Endothelial cell of umbilical vein (primary cell): ENCODE measurements at regions not wholly inside any gene's neighbourhood (a gene's known extent, or its start where the extent isn't known, plus 50 kb on each side); places are given as distances from the start of the nearest gene placed in this dataset.

Source experiments
- BruUV-seq: library from RNA; stranded (reverse); fragments of 400-500 nt; replicated peaks from 2 replicates; lab custom pipeline; 2021; lab: Mats Ljungman, UMichigan
- CTCF ChIA-PET: fragments of 300-600, 350-600 bp; sonication (Branson Sonifier 250); formaldehyde crosslinking; loops from one replicate; lab custom pipeline; 2021; ENCODE audit warnings: antibody characterized with exemption, inconsistent platforms; lab: Charles Lee
- POLR2A ChIA-PET: fragments of 300-600, 350-600 bp; sonication (Branson Sonifier 250); formaldehyde crosslinking; loops from one replicate; lab custom pipeline; 2021; ENCODE audit warnings: antibody characterized with exemption, inconsistent platforms; lab: Charles Lee
- DNase-seq: peaks from one replicate; pipeline ENCODE4 v3.0.0-alpha.2; 2011; ENCODE audit warnings: low read depth, low spot score
- FAIRE-seq: peaks from 2 replicates; lab custom pipeline; 2011; peaks lifted over from hg19 to GRCh38; lab: Jason Lieb, UNC
- H2AFZ ChIP-seq: 2 replicates; pipeline ENCODE4 v1.6.0; 2012; ENCODE audit warnings: low read depth, low read length, control low read depth, inconsistent platforms
- H3K27ac ChIP-seq: 2 replicates; pipeline ENCODE4 v1.5.1; 2011; ENCODE audit warnings: low read depth, mild to moderate bottlenecking, control low read depth, low read length, moderate library complexity; ENCODE audit not compliant: insufficient read depth
- H3K27me3 ChIP-seq, 2 experiments: 2 replicates each; pipeline versions ENCODE4 v1.6.0 to v1.6.1; 2011; ENCODE audit warnings: low read length in 2 of 2, mixed read lengths in 1 of 2; ENCODE audit not compliant: control insufficient read depth in 2 of 2, insufficient read depth in 2 of 2
- H3K36me3 ChIP-seq, 2 experiments: 2 replicates in 1 of 2; 3 replicates in 1 of 2; pipeline ENCODE4 v1.5.1; 2011; ENCODE audit warnings: low read length in 2 of 2, mild to moderate bottlenecking in 1 of 2, moderate library complexity in 1 of 2; ENCODE audit not compliant: control insufficient read depth in 2 of 2, insufficient read depth in 2 of 2; ENCODE audit errors: extremely low read depth in 1 of 2
- H3K4me1 ChIP-seq: 3 replicates; pipeline ENCODE4 v1.5.1; 2011; ENCODE audit warnings: mild to moderate bottlenecking, low read length; ENCODE audit not compliant: control insufficient read depth, insufficient read depth; ENCODE audit errors: extremely low read depth
- H3K4me2 ChIP-seq: 2 replicates; pipeline ENCODE4 v1.6.1; 2011; ENCODE audit warnings: low read length, control low read depth, mixed read lengths; ENCODE audit not compliant: insufficient read depth
- H3K4me3 ChIP-seq, 3 experiments: fragments of 200-600 bp in 1 of 3; sonication (generic), shearing (Covaris generic) in 1 of 3; replicated peaks in 1 of 3; 2 replicates each; pipeline ENCODE4 v1.5.1; 2011 to 2016; ENCODE audit warnings: control low read depth in 3 of 3, low read length in 3 of 3, mild to moderate bottlenecking in 2 of 3, inconsistent platforms in 1 of 3, low read depth in 1 of 3, moderate library complexity in 1 of 3; ENCODE audit not compliant: insufficient read depth in 1 of 3
- H3K79me2 ChIP-seq: 2 replicates; pipeline ENCODE4 v1.6.0; 2012; ENCODE audit warnings: low read length, inconsistent platforms; ENCODE audit not compliant: control insufficient read depth, insufficient read depth
- H3K9ac ChIP-seq: replicated peaks from 2 replicates; pipeline ENCODE3; 2011; ENCODE audit warnings: low read length, control low read depth; ENCODE audit not compliant: insufficient read depth; ENCODE audit errors: extremely low read depth
- H3K9me1 ChIP-seq: replicated peaks from 3 replicates; pipeline ENCODE4 v1.6.0; 2011; ENCODE audit warnings: mild to moderate bottlenecking, low read length; ENCODE audit not compliant: control insufficient read depth, insufficient read depth; ENCODE audit errors: extremely low read depth
- H3K9me3 ChIP-seq: replicated peaks from 2 replicates; pipeline ENCODE4 v1.5.1; 2012; ENCODE audit warnings: low read length, inconsistent platforms; ENCODE audit not compliant: control insufficient read depth, insufficient read depth
- H4K20me1 ChIP-seq: replicated peaks from 2 replicates; pipeline ENCODE3; 2011; ENCODE audit warnings: mild to moderate bottlenecking, low read length; ENCODE audit not compliant: control insufficient read depth, insufficient read depth; ENCODE audit errors: extremely low read depth
- EZH2 ChIP-seq: IDR thresholded peaks from 2 replicates; pipeline ENCODE4 v1.6.1; 2012; ENCODE audit warnings: borderline replicate concordance, low read depth, mild to moderate bottlenecking, moderate library complexity, low read length, inconsistent platforms; ENCODE audit not compliant: severe bottlenecking
- FOS ChIP-seq: IDR thresholded peaks from 2 replicates; pipeline ENCODE4 v1.6.1; 2011; ENCODE audit warnings: mild to moderate bottlenecking, low read length, moderate library complexity, borderline replicate concordance; ENCODE audit not compliant: insufficient read depth
- GATA2 ChIP-seq: IDR thresholded peaks from 2 replicates; pipeline ENCODE4 v1.7.0; 2011; ENCODE audit warnings: low read depth, mild to moderate bottlenecking, moderate library complexity, mixed read lengths, low read length; ENCODE audit not compliant: insufficient read length, insufficient read depth
- JUN ChIP-seq: IDR thresholded peaks from 2 replicates; pipeline ENCODE4 v1.6.1; 2011; ENCODE audit warnings: borderline replicate concordance, low read depth; ENCODE audit not compliant: insufficient read length, insufficient read depth
- MYC ChIP-seq: IDR thresholded peaks from one replicate; pipeline ENCODE4 v1.6.1; 2011; ENCODE audit warnings: mild to moderate bottlenecking, low read depth, low read length
- POLR2A ChIP-seq: IDR thresholded peaks from 2 replicates; pipeline ENCODE4 v1.6.1; 2012; ENCODE audit warnings: low read depth, mild to moderate bottlenecking, control low read depth, low read length
- POLR2AphosphoS5 ChIP-seq: IDR thresholded peaks from 2 replicates; pipeline ENCODE4 v1.6.1; 2012; ENCODE audit warnings: low read depth, mild to moderate bottlenecking, control low read depth, low read length, moderate library complexity; ENCODE audit not compliant: insufficient read depth
- dilution Hi-C: fragments of 300-500 bp; cut with MboI; formaldehyde crosslinking; loops from one replicate; pipeline ENCODE4 v1.15.0; 2019; ENCODE audit warnings: low sequenced_read_pairs; ENCODE audit not compliant: extremely low pct_ligation_motif_present
- intact Hi-C: fragments of 100-400 bp; cut with micrococcal nuclease; formaldehyde crosslinking; loops from one replicate; pipeline ENCODE4 v1.10.0; 2022
- TF ChIP-seq, protein P1 (sequence below): IDR thresholded peaks from 2 replicates; pipeline ENCODE4 v1.6.1; 2011; ENCODE audit not compliant: insufficient read depth, insufficient read length
- TF ChIP-seq, protein P2 (sequence below), 2 donors: IDR thresholded peaks; 1 replicate in 1 of 2; 2 replicates in 1 of 2; pipeline ENCODE4 v1.5.1; 2011; ENCODE audit warnings: low read length in 2 of 2, mild to moderate bottlenecking in 2 of 2, moderate library complexity in 2 of 2, control low read depth in 1 of 2, inconsistent platforms in 1 of 2, low read depth in 1 of 2; ENCODE audit not compliant: insufficient read depth in 1 of 2; ENCODE audit errors: extremely low read depth in 1 of 2

DNA sequence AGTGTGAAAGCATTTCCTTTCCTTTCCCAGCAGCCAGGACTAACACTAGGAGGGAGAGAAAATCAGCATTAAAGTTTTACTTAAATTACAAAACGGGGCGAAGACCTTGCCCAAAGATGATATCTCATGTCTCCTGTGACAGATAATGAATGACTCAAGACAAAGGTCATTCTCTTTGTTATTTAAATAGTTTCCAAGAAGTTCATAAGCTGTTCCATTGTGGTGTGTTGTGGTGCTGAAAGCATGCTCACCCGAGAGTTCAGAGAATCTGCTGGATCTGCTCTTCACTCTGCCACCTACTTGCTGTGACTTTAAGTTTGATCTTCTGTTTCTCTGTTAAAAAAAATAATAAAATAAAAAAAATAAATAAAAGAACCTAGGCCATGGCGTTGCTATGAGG, 265.9 kb upstream of the NR4A3 start:
- POLR2A ChIA-PET: no interaction called here
- FAIRE-seq: no peak
- Histone ChIP-seq H3K4me2 (no peak overlapping the region), H2AFZ (no peak overlapping the region), H3K9me1 (no peaks in the 10 kb centered on the region), H3K9me3 (no peaks in the 10 kb centered on the region), H3K4me3 (no peak overlapping the region), H3K36me3 (no peaks in the 10 kb centered on the region), H3K27me3 (no peaks in the 10 kb centered on the region), H3K79me2 (no peaks in the 10 kb centered on the region), H4K20me1 (no peaks in the 10 kb centered on the region), H3K4me1 (no peaks in the 10 kb centered on the region), H3K27ac (no peak overlapping the region), H3K9ac (no peak overlapping the region)
- DNase-seq: no peak
- dilution Hi-C loops: no loop called here
- intact Hi-C loops: no loop called here
- no TSS peak for BruUV-seq
- no peak for TF ChIP-seq MYC
- no peak for TF ChIP-seq JUN
- no peak for TF ChIP-seq POLR2A
- TF ChIP-seq, protein P1, sequence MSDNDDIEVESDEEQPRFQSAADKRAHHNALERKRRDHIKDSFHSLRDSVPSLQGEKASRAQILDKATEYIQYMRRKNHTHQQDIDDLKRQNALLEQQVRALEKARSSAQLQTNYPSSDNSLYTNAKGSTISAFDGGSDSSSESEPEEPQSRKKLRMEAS: no peak
- no peak for TF ChIP-seq FOS
- no peak for TF ChIP-seq GATA2
- TF ChIP-seq, protein P2, sequence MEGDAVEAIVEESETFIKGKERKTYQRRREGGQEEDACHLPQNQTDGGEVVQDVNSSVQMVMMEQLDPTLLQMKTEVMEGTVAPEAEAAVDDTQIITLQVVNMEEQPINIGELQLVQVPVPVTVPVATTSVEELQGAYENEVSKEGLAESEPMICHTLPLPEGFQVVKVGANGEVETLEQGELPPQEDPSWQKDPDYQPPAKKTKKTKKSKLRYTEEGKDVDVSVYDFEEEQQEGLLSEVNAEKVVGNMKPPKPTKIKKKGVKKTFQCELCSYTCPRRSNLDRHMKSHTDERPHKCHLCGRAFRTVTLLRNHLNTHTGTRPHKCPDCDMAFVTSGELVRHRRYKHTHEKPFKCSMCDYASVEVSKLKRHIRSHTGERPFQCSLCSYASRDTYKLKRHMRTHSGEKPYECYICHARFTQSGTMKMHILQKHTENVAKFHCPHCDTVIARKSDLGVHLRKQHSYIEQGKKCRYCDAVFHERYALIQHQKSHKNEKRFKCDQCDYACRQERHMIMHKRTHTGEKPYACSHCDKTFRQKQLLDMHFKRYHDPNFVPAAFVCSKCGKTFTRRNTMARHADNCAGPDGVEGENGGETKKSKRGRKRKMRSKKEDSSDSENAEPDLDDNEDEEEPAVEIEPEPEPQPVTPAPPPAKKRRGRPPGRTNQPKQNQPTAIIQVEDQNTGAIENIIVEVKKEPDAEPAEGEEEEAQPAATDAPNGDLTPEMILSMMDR (IDR thresholded peaks at IDR 0.05; ENCODE audit: extremely low read depth in 1 of 2, insufficient read depth in 1 of 2, low read depth in 1 of 2, low read length in 2 of 2): no peak
- no peak for TF ChIP-seq EZH2
- no peak for TF ChIP-seq POLR2AphosphoS5
- CTCF ChIA-PET: no interaction called here
